ENCODE measurements at regions not wholly inside any gene's neighbourhood (a gene's known extent, or its start where the extent isn't known, plus 50 kb on each side); places are given as distances from the start of the nearest gene placed in this dataset.

DNA sequence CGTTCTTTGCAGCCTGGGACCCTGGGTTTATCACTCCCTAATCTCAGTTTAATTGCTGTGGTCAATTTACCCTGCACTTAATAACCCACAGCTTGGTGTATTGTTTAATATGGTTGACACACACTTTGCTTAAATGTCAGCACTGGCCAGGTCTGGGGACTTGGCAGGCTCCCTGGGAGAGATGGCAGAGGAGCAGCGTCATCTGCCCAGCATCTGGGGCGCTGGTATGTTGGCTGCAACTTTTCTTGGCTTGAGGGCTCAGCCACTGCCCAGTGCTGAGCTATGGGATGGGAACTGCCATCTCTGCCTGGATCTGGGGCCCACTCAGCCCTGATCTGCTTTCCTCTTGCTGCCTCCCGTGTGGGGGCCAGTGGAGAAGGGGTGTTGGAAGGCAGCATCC, 115.7 kb upstream of the IRX3 start:
- DNase-seq, result peak; percentile 23

DNA sequence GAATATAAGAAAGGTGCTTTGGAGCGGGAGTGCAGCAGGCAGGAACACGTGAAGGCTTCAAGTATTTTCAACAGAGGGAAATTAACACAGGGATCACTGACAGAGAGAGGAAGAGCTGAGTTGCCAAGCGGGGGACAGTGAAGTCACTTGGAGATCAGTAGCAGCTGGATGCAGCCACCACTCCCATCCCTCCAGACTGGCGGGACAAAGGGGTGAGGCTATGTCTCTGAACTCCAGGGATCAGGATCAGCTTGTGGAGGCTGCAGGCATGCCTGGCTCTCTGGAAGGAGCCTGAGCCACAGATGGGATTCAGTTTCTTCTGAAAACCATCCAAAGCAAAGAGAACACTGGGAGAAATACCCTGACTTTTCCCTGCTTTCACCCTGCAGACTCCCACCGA, 113.7 kb upstream of the IRX3 start:
- no peak for DNase-seq

DNA sequence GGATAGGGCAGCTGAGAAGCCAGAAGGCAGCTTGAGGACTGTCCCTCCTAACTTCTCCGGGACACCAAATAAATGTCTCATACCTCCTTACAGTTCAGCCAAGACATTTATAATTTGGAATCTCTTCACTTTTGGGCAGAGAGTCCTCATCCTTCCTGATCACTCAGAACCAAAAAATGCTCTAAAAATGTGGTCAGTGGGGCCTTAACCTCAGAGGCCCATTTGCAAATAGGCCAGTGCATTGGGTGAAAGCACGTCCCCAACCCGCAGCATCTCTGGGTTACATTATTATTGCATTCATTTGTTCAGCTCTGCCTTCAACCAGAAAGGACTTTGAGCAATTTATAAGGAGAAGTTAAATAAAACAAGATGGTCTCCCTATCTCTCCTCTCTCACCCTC, 112.4 kb upstream of the IRX3 start:
- DNase-seq, result no peak

DNA sequence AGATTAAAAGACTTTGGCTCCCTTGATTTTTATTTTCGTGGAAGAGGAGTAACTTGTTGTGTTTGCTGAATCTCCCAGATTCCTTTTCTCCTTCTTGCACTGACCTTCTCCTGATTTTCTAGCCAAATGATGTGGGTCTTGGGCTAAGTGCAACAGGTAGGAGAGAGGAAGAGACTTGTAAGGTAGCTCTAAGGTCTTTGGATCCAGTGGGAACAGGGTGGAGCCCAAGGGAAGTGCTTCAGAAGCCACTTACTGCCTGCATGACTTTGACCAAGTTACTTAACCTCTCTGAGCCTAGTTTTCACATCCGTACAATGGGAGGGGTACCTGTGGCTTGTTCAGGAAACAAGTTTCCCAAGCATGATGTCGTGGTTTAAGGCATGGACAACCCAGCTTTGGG, 111.3 kb upstream of the IRX3 start:
- DNase-seq, result no peak

DNA sequence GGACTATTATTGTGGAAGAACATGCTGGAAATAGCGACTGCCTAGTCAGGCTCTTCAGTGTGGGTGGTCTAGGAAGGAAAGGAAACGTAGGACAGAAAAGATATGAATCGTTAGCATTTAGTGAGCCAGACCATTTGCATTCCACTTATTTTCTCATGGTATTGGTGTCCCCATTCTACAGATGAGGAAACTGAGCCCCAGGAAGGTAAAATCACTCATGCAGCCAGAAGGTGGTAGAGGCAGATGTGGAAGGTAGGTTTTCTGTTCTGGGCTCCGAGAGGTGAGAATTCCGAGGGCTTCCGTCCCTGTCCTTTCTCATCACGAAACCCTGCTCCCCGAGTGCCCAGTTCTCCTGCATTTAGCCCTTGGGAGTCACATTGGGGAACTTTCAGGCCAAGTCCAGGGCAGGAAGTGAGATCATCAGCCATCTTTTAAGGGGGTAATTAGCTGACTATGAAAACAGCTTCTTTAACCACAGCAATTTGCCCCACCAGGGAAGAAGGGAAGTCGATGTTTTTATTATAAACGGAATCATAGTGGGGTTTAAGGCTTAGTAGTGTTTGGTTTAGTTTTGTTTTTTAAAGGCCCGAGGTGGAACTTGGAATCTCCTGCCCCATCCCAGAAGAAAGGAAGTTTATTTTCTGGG, 110.7 kb upstream of the IRX3 start:
- peak; percentile 63 for DNase-seq

DNA sequence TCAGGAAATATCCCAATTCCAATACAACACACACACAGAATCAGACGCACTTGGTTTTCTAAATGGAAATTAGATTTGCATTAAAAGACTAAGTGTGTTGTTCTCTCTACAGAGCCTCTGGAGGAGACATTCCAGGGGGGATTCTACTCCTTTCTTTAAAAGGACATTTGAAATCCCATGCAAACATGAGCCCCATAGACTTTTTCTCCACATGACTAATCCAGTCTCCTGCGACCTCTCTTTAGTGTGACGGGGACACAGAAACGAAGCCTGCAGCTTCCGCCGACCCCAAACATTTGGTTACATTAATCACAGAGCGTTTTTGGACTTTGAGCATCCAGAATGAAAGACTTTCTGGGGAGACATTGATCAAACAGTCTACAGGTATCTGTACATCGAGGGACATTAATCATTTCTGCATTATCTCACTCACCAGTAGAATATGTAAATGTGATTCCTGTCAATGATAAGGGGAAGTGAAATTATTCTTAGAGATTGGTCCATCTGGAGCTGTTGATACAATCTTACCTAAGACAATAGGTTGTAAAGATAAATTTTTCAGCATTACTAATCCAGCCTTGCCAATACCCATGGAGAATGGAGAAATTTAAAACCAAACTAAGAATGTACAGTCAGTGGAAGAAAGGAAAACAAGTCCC, 103.4 kb upstream of the IRX3 start:
- no peak for DNase-seq

DNA sequence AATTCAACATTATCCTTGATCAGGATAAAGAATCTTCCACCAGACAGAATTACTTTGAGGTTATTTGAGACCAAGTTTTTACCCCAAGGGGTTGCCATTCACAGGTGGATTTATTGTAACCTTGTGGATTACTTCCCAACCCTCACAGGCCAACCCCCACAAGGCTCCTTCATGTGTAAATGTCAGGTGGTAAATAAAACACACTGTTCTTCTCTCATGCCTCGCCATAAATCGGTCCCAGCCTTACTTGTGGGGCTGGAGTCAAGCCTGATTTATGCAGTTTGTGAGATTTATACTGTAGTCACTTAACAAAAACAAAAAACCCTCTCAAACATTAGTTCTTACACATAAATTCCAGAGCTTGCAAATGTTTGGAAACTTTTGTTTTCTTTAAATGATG, 98.6 kb upstream of the IRX3 start:
- no peak for DNase-seq

DNA sequence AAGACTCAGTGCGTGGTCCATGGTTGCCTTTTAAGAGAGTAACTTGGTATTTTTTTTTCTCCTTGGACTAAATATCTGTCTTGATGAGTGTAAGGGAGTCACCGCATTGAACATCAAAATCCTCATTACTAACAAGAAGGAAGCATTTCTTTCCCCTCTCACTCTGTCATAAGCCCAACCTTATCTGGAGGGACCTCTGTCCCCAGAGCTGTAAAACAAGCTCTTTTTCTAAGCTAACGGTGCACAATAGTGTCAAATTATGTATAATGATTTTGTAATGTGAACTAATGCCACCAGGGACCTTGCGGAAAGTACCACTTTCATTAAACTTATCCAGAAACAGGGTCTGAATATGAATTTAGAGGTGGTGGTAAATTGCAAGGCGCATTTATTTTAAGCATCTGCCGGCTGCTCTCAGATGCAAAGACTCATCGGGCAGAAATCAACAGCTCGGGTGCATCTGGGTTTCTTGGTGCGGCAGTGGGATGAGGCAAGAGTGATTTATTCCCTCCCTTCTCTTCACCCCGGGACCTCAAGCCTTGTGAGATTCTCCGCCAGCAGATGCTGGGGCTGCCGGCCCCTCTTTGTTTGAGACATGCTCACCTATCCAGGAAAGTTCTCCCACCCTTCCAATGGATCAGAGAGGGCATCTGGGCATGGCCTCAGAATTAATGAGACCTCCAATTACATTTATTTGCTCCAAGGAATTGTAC, 95.2 kb upstream of the IRX3 start:
- no peak for DNase-seq

DNA sequence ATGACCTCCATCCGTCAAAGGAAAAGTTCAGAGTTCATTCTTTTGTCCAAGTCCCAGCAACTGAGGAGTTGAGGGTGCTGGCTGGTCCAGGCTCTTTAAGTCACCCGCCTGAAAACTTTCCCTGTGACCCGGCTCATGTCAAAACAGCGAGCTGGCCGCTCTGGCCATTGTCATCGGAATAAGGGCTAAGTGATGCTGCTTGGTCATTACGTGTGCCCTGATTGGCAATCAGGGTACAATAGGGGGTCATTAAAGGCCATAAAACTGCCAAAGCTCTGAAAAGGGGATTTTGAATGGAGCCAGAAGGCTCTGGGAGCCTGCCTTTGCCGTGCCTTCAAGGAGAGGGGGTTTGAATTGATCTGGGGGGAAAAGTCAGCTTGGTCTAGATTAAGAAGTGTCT, 88.5 kb upstream of the IRX3 start:
- no peak for DNase-seq

DNA sequence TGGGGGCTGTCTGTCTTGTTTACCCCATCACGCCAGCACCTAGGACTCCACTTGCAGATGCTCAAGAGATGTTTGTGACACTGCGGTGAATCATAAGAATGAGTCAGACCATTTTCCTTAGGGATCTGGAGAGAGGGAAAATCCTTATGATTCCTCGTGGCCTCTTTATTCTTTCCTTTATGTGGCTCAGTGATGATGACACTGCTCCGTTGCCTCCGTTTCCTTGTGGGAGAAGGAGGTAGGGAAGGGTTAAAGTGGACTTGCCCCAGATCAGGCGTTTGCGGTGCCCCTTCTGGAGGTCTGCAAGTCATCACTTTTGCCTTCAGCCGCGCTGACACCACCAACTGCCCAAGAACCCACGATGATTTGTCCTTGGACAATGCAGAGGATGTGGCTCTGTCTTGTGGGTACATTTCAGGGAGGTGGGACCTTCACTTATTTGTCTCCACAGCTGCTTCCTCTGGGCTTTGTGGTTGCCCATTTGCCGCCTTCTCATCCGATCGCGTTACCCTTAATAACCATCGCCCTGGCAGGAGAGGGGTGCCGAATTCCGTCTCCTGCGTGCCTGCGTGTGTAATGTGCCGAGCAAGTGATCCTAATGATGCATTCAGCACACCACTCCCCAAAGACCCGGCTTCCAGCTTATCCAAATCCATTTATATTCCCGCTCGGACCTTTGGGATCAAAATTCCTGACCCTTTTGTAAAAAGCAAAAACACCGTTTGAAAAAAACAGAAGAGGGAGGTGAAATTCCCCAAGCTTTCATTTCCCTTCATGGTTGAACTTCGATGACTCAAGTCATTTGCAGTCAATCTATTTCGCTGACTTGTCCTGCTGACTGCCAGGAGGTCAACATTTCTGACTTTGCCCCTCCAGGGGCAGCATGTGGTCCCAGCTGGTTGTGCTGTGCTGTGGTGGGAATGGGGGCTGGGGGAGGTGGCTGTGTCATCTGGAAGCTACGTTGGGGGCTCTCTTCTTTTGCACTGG, 87.2 kb upstream of the IRX3 start:
- DNase-seq, result peak; percentile 94

DNA sequence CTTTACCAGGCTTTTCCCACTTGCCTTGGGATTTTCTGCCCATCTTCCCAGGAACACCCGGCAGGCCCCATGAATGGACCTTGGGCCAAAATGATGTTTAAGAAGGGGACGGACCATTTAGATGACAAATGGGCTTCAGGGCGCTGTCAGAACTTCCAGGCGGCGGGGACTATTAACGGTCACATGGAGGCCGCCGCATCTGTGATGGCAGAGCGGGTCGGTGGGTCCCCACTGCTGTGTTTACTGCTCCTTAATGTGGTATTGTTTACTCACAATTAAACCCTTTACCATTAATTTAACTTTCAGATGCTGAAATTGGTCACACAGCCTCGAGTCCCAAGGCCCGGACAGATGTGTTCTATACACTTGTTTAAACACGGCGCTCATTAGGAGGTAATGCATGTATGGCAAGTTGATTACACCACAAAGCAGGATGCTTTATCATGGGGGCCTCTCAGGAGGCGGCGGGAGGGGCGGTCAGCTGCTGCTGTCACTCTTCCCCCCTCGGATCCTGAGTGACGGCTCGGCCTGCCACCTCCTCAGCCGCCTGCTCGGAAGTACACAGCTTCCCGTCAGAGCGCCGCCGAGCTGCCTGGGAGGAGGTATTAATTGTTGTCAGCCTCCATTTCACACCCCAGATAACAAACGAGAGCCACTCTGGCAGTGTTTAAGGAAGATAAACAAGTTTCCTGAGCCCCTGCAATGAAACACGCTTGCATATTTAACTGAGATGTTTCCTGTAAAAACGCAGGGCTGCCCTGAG, 83.9 kb upstream of the IRX3 start:
- no peak for DNase-seq

DNA sequence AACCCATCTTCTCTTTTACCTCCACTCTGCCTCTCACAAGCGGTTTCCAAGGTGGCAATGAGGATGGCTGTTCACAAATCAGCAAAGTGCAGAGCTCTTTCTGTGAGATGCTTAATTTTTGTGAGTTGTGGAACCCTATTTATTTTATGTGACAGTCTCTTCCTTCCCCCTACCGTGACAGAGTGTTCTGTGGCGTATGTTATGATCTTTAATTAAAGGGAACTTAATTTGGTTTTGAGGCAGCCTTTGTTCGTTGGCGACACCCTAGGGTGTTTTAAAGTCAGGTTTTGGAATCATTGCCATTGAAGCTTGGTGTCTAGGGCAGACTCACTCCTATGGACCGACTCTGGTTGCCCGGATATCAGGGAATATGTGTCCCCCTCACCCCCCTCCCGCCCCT, 83.3 kb upstream of the IRX3 start:
- no peak for DNase-seq

DNA sequence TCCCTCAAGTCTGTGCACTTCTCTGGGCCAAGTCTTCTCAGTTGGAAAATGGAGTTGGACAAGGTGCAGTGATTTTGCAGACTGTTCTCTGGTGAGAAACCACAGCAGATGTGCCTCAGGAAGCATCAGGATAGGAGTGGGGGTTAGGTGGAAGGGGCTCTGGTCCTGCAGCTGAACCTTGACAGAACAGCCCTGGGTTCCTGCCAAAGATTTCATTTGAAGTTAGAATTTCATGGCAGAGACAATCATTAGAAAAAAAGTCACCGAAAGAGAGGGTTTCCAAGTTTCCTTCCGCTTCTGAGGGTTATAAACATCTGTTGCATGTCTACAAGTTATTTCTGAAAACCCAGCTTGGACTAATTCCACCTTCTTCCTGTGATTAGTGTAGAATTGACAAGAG, 80.4 kb upstream of the IRX3 start:
- DNase-seq, result no peak

DNA sequence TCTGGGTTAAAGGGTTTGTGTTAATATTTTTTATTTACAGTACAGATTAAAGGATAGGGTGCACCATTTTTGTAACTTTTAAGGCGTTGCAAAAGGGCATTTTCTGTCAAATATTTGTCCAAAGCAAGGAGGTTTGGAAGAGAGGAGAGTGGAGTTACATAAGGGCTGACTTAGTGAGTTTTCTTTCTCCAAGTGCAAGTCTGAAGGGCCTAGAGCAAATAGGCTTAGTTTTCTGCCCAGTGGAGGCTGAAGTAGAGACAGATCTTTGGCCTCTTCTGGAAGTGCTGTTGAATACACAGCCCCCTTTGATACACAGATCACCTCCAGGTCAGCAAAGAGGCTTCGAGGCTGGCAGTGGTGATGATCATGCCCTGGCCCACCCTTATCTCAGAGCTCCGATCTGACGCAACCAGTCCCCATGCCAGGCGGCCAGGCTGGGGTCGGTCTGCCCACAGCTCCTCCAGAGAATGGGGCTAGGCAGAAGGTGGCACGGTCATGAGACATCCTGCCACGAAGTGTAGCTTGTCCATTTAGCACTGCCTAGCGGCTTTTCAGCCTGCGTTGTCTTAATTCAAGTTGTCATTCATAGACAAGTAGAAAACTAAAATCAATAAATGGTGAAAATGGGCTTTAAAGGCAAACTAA, 79.5 kb upstream of the IRX3 start:
- DNase-seq, result no peak

DNA sequence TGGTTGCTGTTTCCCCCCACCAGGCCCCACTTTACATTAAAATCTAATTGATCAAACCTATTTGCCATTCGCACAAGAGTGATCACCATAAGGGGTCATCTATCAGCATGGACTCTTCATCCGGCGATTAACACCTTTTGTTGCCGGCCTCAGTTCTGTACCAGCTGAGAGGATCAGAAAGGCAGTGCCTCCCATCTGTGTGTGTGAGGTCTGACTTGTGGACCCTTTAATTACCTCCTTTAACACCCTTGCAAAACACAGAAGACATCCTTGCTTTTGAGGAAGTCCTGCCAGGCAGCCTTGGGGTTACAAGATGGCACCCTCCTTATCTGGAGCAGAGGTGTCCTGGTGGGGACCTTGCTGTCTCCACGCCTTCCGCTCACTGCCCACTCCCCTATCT, 77.2 kb upstream of the IRX3 start:
- DNase-seq, result no peak

DNA sequence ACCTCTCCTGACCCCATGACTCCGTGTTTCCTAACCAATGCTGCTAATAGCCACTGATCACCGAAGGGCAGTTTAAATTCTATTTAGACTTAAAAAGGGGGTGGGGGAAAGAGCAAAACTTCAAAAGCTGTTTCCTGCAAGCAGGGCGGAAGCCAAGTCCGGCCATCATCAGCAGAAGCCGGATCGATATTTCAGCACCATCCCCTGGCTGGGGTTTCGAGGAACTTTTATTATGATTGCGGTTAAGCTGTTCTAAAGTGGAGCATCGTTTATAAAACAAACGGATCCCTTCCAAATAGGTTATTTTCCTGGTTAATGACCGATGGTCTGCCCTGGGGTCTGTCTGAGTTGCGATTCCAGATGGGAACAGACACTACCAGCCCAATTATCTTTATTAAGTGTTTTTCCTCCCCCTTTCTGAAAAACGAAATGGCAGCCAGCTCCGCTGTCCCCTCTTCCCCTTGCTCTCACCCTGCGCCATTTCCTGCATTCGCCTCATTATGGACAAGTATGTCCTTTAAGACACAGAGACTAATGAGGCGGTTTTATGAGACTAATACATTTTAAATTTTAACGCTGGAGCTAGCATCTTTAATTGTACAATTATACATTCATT, 76.1 kb upstream of the IRX3 start:
- DNase-seq, result no peak

DNA sequence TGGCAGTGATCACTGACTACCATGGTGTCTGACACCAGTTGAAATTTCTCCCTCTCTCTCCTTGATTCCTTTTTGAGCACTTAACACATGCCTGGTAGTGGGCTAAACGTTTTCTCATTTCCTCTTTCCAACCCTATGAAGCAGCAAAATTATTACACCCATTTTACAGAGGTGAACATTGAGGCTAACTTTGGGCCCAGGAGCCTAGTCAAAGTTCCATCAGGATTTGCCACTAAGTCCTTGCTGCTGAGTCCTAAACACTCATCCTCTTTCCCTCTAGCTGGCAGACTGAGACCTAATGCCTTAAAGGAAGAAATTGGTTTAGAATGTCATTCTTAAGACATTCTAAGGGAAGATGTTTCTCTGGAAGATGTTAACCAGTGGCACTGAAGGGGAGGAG, 74.7 kb upstream of the IRX3 start:
- no peak for DNase-seq

DNA sequence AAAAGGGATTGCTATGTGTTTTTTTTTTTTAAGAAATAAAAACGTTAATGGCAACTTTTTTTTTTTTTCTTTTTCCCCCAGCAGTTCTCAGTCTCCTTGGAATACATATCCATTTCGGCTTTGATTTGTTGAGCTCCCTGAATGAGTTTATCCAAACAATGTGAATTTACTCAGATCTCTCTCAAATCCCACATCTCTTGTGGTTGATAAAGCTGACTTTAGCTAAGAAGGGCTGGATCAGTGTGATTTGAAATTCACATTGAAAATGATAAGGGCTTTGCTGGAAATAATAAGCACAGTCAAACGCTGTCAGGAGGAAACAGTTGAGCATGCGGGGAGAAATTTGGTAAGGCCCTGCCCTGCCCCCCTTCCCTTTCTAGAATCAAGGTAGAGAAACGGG, 74.1 kb upstream of the IRX3 start:
- DNase-seq, result no peak

DNA sequence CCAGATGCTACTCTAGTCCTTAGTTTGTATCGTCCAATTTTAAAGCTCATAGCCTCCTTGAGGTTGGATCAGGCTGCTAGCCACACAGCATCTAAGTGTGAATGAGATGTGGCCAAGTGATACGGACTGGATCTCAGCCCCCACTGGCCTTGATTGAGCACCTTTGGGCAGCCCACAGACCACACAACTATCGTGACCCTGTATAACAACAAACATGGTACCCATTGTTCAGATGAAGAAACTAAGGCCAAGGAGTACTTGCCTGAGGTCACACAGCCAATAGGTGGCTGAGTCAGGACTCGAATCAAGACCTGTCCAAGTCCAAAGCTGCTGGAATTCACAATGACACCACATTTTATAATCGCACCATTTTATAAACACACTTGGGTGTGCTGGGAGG, 73.0 kb upstream of the IRX3 start:
- DNase-seq, result no peak

DNA sequence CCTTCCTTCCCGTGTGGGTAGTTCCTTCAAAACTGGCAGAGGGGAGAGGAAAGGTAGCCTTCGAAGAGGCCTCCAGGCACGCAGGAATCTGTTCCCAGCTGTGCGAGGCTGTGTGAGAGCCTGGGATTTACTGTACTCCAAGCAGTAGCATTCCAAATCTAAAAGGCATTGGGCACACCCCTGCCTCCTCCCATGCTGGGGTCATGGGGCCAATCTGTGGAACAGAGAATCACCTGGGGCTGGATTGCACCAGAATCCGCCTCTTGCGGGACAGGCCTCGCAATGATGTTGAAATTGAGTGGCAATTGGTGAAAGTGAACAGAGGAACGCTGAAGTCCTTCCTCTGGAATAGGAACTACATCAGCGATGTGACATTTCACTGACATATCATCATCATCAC, 72.5 kb upstream of the IRX3 start:
- DNase-seq, result no peak

DNA sequence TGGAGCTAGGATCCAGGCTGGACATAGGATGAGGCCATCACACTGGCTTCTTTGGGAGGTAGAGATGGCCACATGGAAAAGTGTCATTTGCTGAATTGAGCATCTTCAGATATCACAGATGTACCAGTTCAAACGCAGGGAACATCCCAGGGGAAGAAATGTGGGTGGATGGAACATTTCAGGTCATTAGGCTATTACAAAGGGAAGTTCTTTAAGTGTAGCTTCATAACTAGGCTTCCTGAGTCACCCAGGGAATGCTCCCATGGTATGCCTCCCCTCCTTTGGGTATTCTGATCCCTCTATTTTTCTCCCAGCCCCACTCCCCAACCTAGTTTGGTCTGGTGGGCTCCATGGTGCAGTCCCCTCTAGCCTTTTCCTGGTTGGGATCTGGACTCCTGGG, 69.8 kb upstream of the IRX3 start:
- DNase-seq, result no peak

DNA sequence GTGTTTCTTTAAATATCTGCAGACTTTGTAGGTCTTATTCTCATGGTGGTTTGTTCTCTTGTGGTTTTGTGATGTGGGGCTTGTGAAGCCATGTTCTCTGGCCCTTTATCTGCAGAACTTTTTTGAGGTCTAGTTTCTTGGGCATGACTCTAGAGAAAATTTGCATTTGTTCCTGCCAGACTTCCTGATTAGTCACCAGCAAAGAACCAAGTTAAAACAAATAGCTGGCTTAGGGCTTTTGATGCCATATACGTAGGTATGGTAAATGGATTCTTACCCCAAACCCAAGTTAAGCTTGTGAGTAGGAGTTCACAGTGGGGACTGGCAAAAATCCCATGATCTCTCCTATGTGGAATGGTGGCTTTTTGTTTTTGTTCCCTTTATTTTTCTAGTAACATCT, 68.7 kb upstream of the IRX3 start:
- peak; percentile 38 for DNase-seq

Measured in fibroblast of skin of right quadriceps (primary cell).